ENCODE measurements at regions not wholly inside any gene's neighbourhood (a gene's known extent, or its start where the extent isn't known, plus 50 kb on each side); places are given as distances from the start of the nearest gene placed in this dataset.

DNA sequence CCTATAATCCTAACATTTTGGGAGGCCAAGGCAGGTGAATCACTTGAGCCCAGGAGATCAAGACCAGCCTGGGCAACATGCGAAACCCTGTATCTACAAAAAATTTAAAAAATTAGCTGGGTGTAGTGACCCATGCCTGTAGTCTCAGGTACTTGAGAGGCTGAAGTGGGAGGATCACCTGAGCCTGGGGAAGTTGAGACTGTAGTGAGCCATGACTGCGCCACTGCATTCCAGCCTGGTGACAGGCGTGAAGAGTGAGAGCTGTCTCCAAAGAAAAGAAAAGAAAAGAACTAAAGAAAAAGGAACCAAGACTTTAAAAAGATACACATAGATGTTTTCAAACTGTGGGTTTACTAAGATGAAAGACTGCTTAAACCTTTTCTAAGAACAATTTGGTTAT lies 129.0 kb downstream of the SPCS3 start:
- TF ChIP-seq, protein P1, sequence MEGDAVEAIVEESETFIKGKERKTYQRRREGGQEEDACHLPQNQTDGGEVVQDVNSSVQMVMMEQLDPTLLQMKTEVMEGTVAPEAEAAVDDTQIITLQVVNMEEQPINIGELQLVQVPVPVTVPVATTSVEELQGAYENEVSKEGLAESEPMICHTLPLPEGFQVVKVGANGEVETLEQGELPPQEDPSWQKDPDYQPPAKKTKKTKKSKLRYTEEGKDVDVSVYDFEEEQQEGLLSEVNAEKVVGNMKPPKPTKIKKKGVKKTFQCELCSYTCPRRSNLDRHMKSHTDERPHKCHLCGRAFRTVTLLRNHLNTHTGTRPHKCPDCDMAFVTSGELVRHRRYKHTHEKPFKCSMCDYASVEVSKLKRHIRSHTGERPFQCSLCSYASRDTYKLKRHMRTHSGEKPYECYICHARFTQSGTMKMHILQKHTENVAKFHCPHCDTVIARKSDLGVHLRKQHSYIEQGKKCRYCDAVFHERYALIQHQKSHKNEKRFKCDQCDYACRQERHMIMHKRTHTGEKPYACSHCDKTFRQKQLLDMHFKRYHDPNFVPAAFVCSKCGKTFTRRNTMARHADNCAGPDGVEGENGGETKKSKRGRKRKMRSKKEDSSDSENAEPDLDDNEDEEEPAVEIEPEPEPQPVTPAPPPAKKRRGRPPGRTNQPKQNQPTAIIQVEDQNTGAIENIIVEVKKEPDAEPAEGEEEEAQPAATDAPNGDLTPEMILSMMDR (IDR thresholded peaks at IDR 0.05; ENCODE audit: extremely low read depth, insufficient read depth, missing control alignments) = no peak
- in situ Hi-C loops (cut with MboI; ENCODE audit: low pct_unique_long_range_greater_than_20kb, low sequenced_read_pairs, unreplicated experiment) = no loop called here
- DNase-seq (ENCODE audit: low spot score) = no peak

DNA sequence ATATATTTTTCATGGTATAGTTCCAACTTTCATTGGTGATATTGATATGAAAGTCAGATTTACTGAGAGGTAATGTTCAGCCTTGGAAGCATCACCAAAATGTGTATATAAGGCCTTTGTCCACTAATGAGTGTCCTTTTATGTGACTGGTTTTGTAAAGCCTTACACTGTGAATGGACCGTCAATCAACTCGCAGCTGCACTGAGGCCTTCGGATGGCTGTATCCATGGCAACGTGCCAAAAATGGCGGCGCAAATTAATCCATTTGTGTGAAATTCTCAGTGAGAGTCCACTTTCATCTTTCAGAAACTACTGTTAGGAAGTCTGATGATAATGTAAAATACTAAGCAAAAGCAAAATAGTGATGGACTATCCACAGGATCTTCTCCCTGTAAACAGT lies 131.7 kb downstream of the SPCS3 start:
- TF ChIP-seq, protein P1 (IDR thresholded peaks at IDR 0.05; ENCODE audit: extremely low read depth, insufficient read depth, missing control alignments) = no peak
- in situ Hi-C loops (cut with MboI; ENCODE audit: low pct_unique_long_range_greater_than_20kb, low sequenced_read_pairs, unreplicated experiment) = no loop called here
- no peak for DNase-seq (ENCODE audit: low spot score)

DNA sequence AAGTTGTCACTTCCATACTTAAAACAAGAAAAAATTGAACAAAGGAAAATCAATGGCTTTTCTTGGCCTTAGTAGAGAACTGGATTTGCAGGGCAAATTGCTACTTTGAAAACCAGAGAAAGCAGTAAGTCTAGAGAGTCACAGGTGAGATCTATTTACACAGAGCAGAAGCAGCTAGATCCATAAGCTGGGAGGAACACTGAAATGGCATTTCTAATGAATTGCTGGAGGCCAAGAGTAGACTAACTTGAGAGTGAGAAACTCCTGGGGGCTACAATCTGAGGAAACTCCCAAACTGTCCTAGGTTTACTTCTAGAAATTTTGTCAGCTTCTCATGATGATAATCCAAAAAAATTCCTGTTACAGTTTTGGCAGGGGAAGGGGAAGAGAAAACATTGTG lies 133.3 kb downstream of the SPCS3 start:
- no peak for DNase-seq (ENCODE audit: low spot score)
- TF ChIP-seq, protein P1 (IDR thresholded peaks at IDR 0.05; ENCODE audit: extremely low read depth, insufficient read depth, missing control alignments) = no peak
- in situ Hi-C loops (cut with MboI; ENCODE audit: low pct_unique_long_range_greater_than_20kb, low sequenced_read_pairs, unreplicated experiment) = no loop called here

DNA sequence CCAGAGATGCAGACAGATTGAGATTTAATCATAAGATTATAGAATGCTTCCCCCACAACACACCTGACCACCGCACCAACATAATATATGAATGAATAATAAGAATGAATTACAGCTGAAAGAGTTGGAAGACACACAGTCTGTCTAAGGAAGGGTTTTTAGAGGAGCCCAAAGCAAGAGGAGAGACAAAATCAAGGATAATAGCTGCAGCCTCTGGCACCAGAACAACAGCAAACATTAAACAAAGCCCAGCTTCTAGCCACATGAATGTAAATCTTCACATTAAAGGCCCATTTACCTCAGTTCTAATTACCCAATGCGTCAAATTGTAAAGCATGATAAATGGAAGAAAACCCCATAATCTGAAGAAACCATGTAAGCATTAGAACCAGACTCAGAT lies 133.9 kb downstream of the SPCS3 start:
- no peak for DNase-seq (ENCODE audit: low spot score)
- TF ChIP-seq, protein P1 (IDR thresholded peaks at IDR 0.05; ENCODE audit: extremely low read depth, insufficient read depth, missing control alignments) = no peak
- in situ Hi-C loops (cut with MboI; ENCODE audit: low pct_unique_long_range_greater_than_20kb, low sequenced_read_pairs, unreplicated experiment) = no loop called here

DNA sequence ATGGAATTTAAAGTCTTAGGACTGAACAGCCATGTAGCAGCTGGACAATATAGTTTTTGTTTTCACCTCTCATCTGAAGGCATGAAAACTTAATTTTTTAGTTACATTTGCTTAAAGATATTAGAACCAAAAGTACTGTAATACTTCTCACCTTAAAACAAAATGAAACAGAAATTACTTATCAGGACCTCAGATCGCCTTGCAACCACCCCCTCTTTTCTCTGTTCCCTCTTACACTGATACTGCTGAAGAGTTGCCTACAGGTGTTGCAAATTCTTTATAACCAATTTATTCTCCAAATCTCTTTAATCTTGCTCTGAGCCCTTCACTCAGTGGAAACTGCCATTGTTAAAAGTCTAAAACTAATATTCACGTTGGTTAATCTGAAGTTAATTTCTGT lies 145.0 kb downstream of the SPCS3 start:
- peak; percentile 62 for DNase-seq (ENCODE audit: low spot score)
- in situ Hi-C loops (cut with MboI; ENCODE audit: low pct_unique_long_range_greater_than_20kb, low sequenced_read_pairs, unreplicated experiment) = no loop called here
- TF ChIP-seq, protein P1 (IDR thresholded peaks at IDR 0.05; ENCODE audit: extremely low read depth, insufficient read depth, missing control alignments) = no peak

DNA sequence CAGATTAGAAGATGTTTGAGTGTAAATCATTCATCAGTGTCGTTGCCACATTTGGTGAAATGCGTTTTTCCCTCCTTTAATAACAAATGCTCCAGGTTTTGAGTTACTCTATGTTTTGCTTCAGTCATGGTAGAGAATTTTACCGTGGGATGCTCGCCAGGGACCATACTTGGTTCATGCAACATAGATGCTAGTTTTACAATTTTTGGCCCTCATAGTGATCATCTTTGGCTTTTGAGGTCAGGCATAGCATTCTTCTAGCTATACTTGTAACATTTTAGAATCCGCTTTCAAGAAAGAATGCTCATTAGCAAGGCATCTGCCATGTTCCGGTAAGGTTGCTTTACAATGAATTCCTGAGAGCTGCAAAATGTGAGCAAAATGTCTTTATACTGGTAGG lies 147.2 kb downstream of the SPCS3 start:
- TF ChIP-seq, protein P1 (IDR thresholded peaks at IDR 0.05; ENCODE audit: extremely low read depth, insufficient read depth, missing control alignments) = no peak
- DNase-seq (ENCODE audit: low spot score) = no peak
- in situ Hi-C loops (cut with MboI; ENCODE audit: low pct_unique_long_range_greater_than_20kb, low sequenced_read_pairs, unreplicated experiment) = no loop called here

DNA sequence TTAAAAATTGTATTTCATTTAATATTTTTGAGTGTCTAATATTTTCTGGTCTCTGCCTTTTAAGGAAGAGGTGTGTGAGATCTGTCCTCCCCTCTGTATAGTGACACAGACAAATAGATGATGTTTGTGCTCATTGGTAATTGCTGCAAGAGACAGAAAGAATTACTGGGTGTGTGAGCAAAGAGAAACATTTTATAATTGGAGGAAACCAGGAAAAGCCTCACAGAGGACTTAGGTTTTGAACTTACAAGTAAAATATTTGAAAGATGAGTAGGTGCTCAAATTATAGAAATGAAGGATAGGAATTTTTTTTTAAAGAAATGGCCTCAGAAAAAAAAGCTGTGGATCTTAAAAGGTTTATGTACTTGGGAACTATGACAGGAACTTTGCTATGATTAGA lies 149.8 kb downstream of the SPCS3 start:
- in situ Hi-C loops (cut with MboI; ENCODE audit: low pct_unique_long_range_greater_than_20kb, low sequenced_read_pairs, unreplicated experiment) = no loop called here
- TF ChIP-seq, protein P1 (IDR thresholded peaks at IDR 0.05; ENCODE audit: extremely low read depth, insufficient read depth, missing control alignments) = no peak
- DNase-seq (ENCODE audit: low spot score) = no peak

Data from GM13977 (cell line).